ENCODE measurements at regions not wholly inside any gene's neighbourhood (a gene's known extent, or its start where the extent isn't known, plus 50 kb on each side); places are given as distances from the start of the nearest gene placed in this dataset.

GRCh38 chr4:13181681-13182080 is 302.5 kb downstream of the RAB28 start:
- DNase-seq (ENCODE audit: low read depth), result no peak

- DNase-seq (ENCODE audit: low read depth), result no peak
Measured at GRCh38 chr4:13180701-13181100, 303.4 kb downstream of the RAB28 start.

GRCh38 chr4:13178621-13179020 is 305.5 kb downstream of the RAB28 start:
- no peak for DNase-seq (ENCODE audit: low read depth)

GRCh38 chr4:13176741-13177142 is 307.4 kb downstream of the RAB28 start:
- no peak for DNase-seq (ENCODE audit: low read depth)

GRCh38 chr4:13174926-13175325 is 309.2 kb downstream of the RAB28 start:
- no peak for DNase-seq (ENCODE audit: low read depth)

GRCh38 chr4:13174001-13174400 is 310.1 kb downstream of the RAB28 start:
- DNase-seq (ENCODE audit: low read depth), result no peak

- no peak for DNase-seq (ENCODE audit: low read depth)
Measured at GRCh38 chr4:13171292-13172057, 312.7 kb downstream of the RAB28 start.

GRCh38 chr4:13169731-13170525 is 314.2 kb downstream of the RAB28 start:
- no peak for DNase-seq (ENCODE audit: low read depth)

GRCh38 chr4:13168326-13168725 is 315.8 kb downstream of the RAB28 start:
- DNase-seq (ENCODE audit: low read depth), result no peak

- DNase-seq (ENCODE audit: low read depth), result no peak
Measured at GRCh38 chr4:13166214-13166613, 317.9 kb downstream of the RAB28 start.

GRCh38 chr4:13164783-13165331 is 319.3 kb downstream of the RAB28 start:
- DNase-seq (ENCODE audit: low read depth), result no peak

GRCh38 chr4:13162886-13163285 is 321.3 kb downstream of the RAB28 start:
- DNase-seq (ENCODE audit: low read depth), result no peak

GRCh38 chr4:13160920-13161319 is 323.2 kb downstream of the RAB28 start:
- DNase-seq (ENCODE audit: low read depth), result no peak

- DNase-seq (ENCODE audit: low read depth), result no peak
Measured at GRCh38 chr4:13159041-13159620, 325.0 kb downstream of the RAB28 start.

- no peak for DNase-seq (ENCODE audit: low read depth)
Measured at GRCh38 chr4:13151194-13151593, 332.9 kb downstream of the RAB28 start.

GRCh38 chr4:13143222-13144070 is 340.7 kb downstream of the RAB28 start:
- DNase-seq (ENCODE audit: low read depth), result no peak

- DNase-seq (ENCODE audit: low read depth), result no peak
Measured at GRCh38 chr4:13142726-13143125, 341.4 kb downstream of the RAB28 start.

- DNase-seq (ENCODE audit: low read depth), result no peak
Measured at GRCh38 chr4:13142191-13142590, 341.9 kb downstream of the RAB28 start.

- DNase-seq (ENCODE audit: low read depth), result no peak
Measured at GRCh38 chr4:13137390-13137789, 346.8 kb downstream of the RAB28 start.

GRCh38 chr4:13133700-13134099 is 350.4 kb downstream of the RAB28 start:
- no peak for DNase-seq (ENCODE audit: low read depth)

GRCh38 chr4:13130848-13131247 is 353.3 kb downstream of the RAB28 start:
- DNase-seq (ENCODE audit: low read depth), result no peak

- no peak for DNase-seq (ENCODE audit: low read depth)
Measured at GRCh38 chr4:13129095-13129494, 355.0 kb downstream of the RAB28 start.

All from activated T-helper 9 cell treated with anti-CD3 and anti-CD28 coated beads, Interleukin-2, amount 50 U/mL, for 16 hours (primary cell).